ENCODE measurements at regions not wholly inside any gene's neighbourhood (a gene's known extent, or its start where the extent isn't known, plus 50 kb on each side); places are given as distances from the start of the nearest gene placed in this dataset.
"Not testable (repeated sequence)": the region's sequence is repeated elsewhere in the genome, so short reads cannot be mapped to it uniquely, and the experiment has no call there.

DNA sequence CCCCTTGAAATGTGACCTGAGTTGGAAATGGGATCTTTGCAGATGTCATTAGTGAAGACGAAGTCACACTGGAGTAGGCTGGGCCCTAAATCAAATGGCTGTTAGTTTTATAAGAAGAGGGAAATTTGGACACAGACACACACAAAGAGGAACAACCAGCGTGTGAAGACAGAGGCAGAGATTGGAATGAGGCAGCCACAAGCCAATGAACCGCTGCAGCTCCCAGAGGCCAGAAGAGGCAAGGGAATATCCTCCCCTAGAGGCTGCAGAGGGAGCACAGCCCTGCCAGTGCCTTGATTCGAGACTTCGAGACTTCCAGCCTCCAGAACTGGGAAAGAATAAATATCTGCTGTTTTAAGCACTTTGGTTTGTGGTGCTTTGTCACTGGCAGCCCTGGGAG lies 484.5 kb downstream of the MN1 start:
- H3K36me3 ChIP-seq (ENCODE audit: control insufficient read depth in 2 of 3, insufficient read depth in 3 of 3, low read length in 3 of 3): no peaks in the 10 kb centered on the region
- intact Hi-C loops (cut with DNase I): no loop called here

DNA sequence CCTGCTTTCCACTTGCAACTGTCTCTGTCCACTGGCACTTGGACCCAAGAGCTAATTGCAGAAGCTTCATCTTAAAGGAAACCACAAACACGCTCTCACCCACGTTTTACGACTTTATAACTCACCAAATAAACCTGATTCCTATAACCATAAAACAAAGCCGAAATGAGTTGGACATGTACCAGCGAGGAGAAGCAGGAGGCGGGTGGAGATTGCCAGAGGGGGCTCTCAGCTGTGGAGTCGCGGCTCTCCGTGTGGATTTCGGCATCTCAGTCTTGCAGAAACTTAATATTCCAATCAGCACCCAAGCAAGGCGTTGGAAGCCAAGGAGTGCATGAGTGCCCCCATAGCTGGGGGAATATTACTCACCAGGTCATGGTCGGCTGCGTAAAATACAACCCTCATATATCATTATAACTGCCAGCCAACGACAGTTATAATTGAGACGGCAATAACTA lies 483.6 kb downstream of the MN1 start:
- H3K9me3 ChIP-seq (ENCODE audit: control insufficient read depth in 2 of 3, insufficient read depth in 1 of 3, low read length in 3 of 3): no peaks in the 10 kb centered on the region
- no peak overlapping the region for H3K4me3 ChIP-seq (ENCODE audit: low read length in 3 of 3)
- intact Hi-C loops (cut with DNase I): no loop called here
- peak in 3 of 5 donors; percentile 64 to 84 (median 82) for DNase-seq
- no peaks in the 10 kb centered on the region for H3K27me3 ChIP-seq (ENCODE audit: control insufficient read depth, insufficient read depth, low read length)
- H3K9ac ChIP-seq (ENCODE audit: low read length in 3 of 3): no peak overlapping the region
- H3K36me3 ChIP-seq (ENCODE audit: control insufficient read depth in 2 of 3, insufficient read depth in 3 of 3, low read length in 3 of 3): no peaks in the 10 kb centered on the region
- H3K4me1 ChIP-seq (ENCODE audit: control insufficient read depth in 2 of 3, insufficient read depth in 2 of 3, low read depth in 1 of 3, low read length in 3 of 3): peaks cover 5 to 13% (median 6%) of the 10 kb centered on the region in 3 donors
- TF ChIP-seq, protein P1, sequence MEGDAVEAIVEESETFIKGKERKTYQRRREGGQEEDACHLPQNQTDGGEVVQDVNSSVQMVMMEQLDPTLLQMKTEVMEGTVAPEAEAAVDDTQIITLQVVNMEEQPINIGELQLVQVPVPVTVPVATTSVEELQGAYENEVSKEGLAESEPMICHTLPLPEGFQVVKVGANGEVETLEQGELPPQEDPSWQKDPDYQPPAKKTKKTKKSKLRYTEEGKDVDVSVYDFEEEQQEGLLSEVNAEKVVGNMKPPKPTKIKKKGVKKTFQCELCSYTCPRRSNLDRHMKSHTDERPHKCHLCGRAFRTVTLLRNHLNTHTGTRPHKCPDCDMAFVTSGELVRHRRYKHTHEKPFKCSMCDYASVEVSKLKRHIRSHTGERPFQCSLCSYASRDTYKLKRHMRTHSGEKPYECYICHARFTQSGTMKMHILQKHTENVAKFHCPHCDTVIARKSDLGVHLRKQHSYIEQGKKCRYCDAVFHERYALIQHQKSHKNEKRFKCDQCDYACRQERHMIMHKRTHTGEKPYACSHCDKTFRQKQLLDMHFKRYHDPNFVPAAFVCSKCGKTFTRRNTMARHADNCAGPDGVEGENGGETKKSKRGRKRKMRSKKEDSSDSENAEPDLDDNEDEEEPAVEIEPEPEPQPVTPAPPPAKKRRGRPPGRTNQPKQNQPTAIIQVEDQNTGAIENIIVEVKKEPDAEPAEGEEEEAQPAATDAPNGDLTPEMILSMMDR (IDR thresholded peaks at IDR 0.05; ENCODE audit: borderline replicate concordance, extremely low read depth, insufficient read depth): no peak
- no peak overlapping the region for H3K27ac ChIP-seq (ENCODE audit: low read depth in 2 of 2, low read length in 2 of 2)
- no peak for FAIRE-seq

More for the DNA sequence above, 484.5 kb downstream of the MN1 start:
- no peak overlapping the region for H3K9ac ChIP-seq (ENCODE audit: low read length in 3 of 3)
- FAIRE-seq (no peak), DNase-seq (peak in 3 of 5 donors; percentile 47 to 64 (median 51))
- H3K4me1 ChIP-seq (ENCODE audit: control insufficient read depth in 2 of 3, insufficient read depth in 2 of 3, low read depth in 1 of 3, low read length in 3 of 3): peaks cover 6 to 21% (median 11%) of the 10 kb centered on the region in 3 donors
- no peak overlapping the region for H3K27ac ChIP-seq (ENCODE audit: low read depth in 2 of 2, low read length in 2 of 2)
- H3K4me3 ChIP-seq (ENCODE audit: low read length in 3 of 3): no peak overlapping the region
- no peaks in the 10 kb centered on the region for H3K9me3 ChIP-seq (ENCODE audit: control insufficient read depth in 2 of 3, insufficient read depth in 1 of 3, low read length in 3 of 3)
- TF ChIP-seq, protein P1 (IDR thresholded peaks at IDR 0.05; ENCODE audit: borderline replicate concordance, extremely low read depth, insufficient read depth): no peak
- H3K27me3 ChIP-seq (ENCODE audit: control insufficient read depth, insufficient read depth, low read length): no peaks in the 10 kb centered on the region

DNA sequence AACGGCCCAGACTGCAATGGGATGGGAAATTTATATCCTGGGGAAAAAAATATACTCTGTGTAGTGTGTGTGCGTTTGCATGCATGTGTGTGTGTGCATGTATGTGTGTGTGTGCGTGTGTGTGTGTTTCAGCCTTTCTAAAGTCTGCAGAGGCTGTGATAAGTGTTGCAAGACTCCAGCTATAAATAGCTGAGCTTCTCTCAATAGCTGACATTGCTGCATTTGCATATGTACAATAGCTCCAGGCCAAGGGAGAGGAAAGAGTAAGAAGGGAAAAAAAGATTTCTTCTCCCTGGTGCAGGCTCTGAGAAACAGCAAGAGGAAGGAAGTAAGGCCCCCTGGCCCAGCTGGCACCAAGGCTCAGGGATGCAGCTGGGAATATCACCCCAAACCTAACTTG lies 483.0 kb downstream of the MN1 start:
- H3K27me3 ChIP-seq (ENCODE audit: control insufficient read depth, insufficient read depth, low read length): no peaks in the 10 kb centered on the region
- FAIRE-seq: no peak
- H3K4me3 ChIP-seq (ENCODE audit: low read length in 3 of 3): no peak overlapping the region
- TF ChIP-seq, protein P1 (IDR thresholded peaks at IDR 0.05; ENCODE audit: borderline replicate concordance, extremely low read depth, insufficient read depth): no peak
- peaks cover 3 to 13% (median 6%) of the 10 kb centered on the region in 3 donors for H3K4me1 ChIP-seq (ENCODE audit: control insufficient read depth in 2 of 3, insufficient read depth in 2 of 3, low read depth in 1 of 3, low read length in 3 of 3)
- H3K9me3 ChIP-seq (ENCODE audit: control insufficient read depth in 2 of 3, insufficient read depth in 1 of 3, low read length in 3 of 3): no peaks in the 10 kb centered on the region
- H3K9ac ChIP-seq (ENCODE audit: low read length in 3 of 3): no peak overlapping the region
- H3K36me3 ChIP-seq (ENCODE audit: control insufficient read depth in 2 of 3, insufficient read depth in 3 of 3, low read length in 3 of 3): no peaks in the 10 kb centered on the region
- no peak overlapping the region for H3K27ac ChIP-seq (ENCODE audit: low read depth in 2 of 2, low read length in 2 of 2)
- intact Hi-C loops (cut with DNase I): no loop called here
- peak in 3 of 5 donors; percentile 64 to 84 (median 78) for DNase-seq

DNA sequence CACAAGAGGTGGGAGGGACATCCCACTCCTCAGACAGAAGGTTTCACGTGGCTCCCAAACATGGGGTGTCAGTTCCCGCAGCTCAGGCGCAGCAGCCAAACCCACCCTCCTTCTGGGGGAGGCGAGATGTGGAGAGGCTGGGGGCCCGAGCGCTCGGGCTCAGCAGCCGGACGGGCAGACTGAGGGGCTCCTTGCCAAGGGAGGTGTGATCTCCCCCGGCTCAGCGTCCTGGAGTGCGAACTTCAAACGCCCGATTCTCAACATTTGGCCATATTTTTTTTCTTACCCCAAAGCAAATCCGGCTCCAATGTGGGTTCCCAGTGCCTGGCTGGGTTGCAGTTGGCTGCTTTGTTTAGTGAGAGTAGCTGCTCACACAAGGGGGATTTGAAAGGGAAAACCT lies 477.9 kb downstream of the MN1 start:
- Histone ChIP-seq H3K27me3 (ENCODE audit: control insufficient read depth, insufficient read depth, low read length) (no peaks in the 10 kb centered on the region), H3K4me1 (ENCODE audit: control insufficient read depth in 2 of 3, insufficient read depth in 2 of 3, low read depth in 1 of 3, low read length in 3 of 3) (peaks cover 0 to 2% (median 0%) of the 10 kb centered on the region in 3 donors), H3K27ac (ENCODE audit: low read depth in 2 of 2, low read length in 2 of 2) (no peak overlapping the region), H3K36me3 (ENCODE audit: control insufficient read depth in 2 of 3, insufficient read depth in 3 of 3, low read length in 3 of 3) (no peaks in the 10 kb centered on the region), H3K4me3 (ENCODE audit: low read length in 3 of 3) (no peak overlapping the region), H3K9ac (ENCODE audit: low read length in 3 of 3) (no peak overlapping the region), H3K9me3 (ENCODE audit: control insufficient read depth in 2 of 3, insufficient read depth in 1 of 3, low read length in 3 of 3) (no peaks in the 10 kb centered on the region)
- FAIRE-seq (no peak), DNase-seq (peak in 2 of 5 donors; percentile 28 to 38)
- TF ChIP-seq, protein P1 (IDR thresholded peaks at IDR 0.05; ENCODE audit: borderline replicate concordance, extremely low read depth, insufficient read depth): no peak
- intact Hi-C loops (cut with DNase I): no loop called here

DNA sequence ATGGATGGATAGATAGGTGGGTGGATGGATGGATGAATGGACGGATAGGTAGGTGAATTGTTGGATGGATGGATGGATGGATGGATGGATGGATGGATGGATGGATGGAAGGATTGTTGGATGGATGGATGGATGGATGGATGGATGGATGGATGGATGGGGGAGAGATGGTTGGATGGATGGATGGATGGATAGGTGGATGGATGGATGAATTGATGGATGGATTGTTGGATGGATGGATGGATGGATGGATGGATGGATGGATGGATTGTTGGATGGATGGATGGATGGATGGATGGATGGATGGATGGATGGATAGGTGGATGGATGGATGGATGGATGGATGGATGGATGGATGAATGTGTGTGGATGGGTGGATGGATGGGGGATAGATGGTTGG lies 476.6 kb downstream of the MN1 start:
- H3K4me3 ChIP-seq (ENCODE audit: low read length in 3 of 3); H3K9ac ChIP-seq (ENCODE audit: low read length in 3 of 3); H3K9me3 ChIP-seq (ENCODE audit: control insufficient read depth in 2 of 3, insufficient read depth in 1 of 3, low read length in 3 of 3); intact Hi-C loops (cut with DNase I); H3K27me3 ChIP-seq (ENCODE audit: control insufficient read depth, insufficient read depth, low read length); DNase-seq; FAIRE-seq; H3K27ac ChIP-seq (ENCODE audit: low read depth in 2 of 2, low read length in 2 of 2); H3K36me3 ChIP-seq (ENCODE audit: control insufficient read depth in 2 of 3, insufficient read depth in 3 of 3, low read length in 3 of 3); H3K4me1 ChIP-seq (ENCODE audit: control insufficient read depth in 2 of 3, insufficient read depth in 2 of 3, low read depth in 1 of 3, low read length in 3 of 3): not testable (repeated sequence)

Data from kidney (tissue), 13 donors.